NB4 (cell line): ENCODE measurements at regions not wholly inside any gene's neighbourhood (a gene's known extent, or its start where the extent isn't known, plus 50 kb on each side); places are given as distances from the start of the nearest gene placed in this dataset.

Source experiments
- CTCF ChIP-seq: IDR thresholded peaks from one replicate; pipeline ENCODE4 v1.5.1; 2012; ENCODE audit warnings: low read depth, low read length
- POLR2A ChIP-seq: IDR thresholded peaks from 2 replicates; pipeline ENCODE4 v1.6.1; 2011; ENCODE audit warnings: mild to moderate bottlenecking; ENCODE audit not compliant: insufficient read length; ENCODE audit errors: extremely low read depth

- TF ChIP-seq CTCF = no peak
- TF ChIP-seq POLR2A = no peak
Observed at GRCh38 chr3:180359061-180359952, 242.7 kb upstream of the TTC14 start.
